GM21737 (cell line): ENCODE measurements at regions not wholly inside any gene's neighbourhood (a gene's known extent, or its start where the extent isn't known, plus 50 kb on each side); places are given as distances from the start of the nearest gene placed in this dataset.

Source experiments
- ATAC-seq: cut with Tn5 transposase; IDR thresholded peaks from one replicate; pipeline ENCODE4 v1.9.1; 2021; ENCODE audit warnings: mild to moderate bottlenecking, moderate library complexity; ENCODE audit not compliant: unreplicated experiment

GRCh38 chr5:126355940-126356339, 67.3 kb upstream of the GRAMD2B start:
- no peak for ATAC-seq

- ATAC-seq, result no peak
Observed at GRCh38 chr5:126357585-126358342, 65.4 kb upstream of the GRAMD2B start.

GRCh38 chr5:126358525-126358924, 64.7 kb upstream of the GRAMD2B start:
- peak; percentile 88 for ATAC-seq

DNA sequence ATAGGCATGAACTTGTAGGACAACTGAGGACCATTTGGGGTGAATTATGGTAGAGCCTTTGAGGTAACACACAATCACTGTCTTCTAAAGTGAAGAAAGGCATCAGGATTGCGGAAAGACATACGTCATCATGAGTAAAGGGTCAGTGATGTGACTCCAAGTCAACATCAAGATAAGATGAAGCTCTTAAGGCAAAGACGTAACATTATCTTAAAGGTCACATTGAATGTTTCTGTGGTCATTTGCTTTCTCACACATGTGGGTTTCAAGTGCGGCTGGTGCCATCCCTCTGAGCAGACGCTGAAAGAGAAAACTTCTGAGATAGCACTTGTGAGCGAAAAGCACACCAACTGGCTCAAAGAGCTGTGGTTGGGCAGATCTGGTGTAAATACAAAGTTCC, 63.3 kb upstream of the GRAMD2B start:
- no peak for ATAC-seq

GRCh38 chr5:126360467-126360866, 62.7 kb upstream of the GRAMD2B start:
- ATAC-seq, result no peak

- no peak for ATAC-seq
Observed at GRCh38 chr5:126363658-126364057, 59.6 kb upstream of the GRAMD2B start.

- no peak for ATAC-seq
Observed at GRCh38 chr5:126364206-126364902, 58.9 kb upstream of the GRAMD2B start.

DNA sequence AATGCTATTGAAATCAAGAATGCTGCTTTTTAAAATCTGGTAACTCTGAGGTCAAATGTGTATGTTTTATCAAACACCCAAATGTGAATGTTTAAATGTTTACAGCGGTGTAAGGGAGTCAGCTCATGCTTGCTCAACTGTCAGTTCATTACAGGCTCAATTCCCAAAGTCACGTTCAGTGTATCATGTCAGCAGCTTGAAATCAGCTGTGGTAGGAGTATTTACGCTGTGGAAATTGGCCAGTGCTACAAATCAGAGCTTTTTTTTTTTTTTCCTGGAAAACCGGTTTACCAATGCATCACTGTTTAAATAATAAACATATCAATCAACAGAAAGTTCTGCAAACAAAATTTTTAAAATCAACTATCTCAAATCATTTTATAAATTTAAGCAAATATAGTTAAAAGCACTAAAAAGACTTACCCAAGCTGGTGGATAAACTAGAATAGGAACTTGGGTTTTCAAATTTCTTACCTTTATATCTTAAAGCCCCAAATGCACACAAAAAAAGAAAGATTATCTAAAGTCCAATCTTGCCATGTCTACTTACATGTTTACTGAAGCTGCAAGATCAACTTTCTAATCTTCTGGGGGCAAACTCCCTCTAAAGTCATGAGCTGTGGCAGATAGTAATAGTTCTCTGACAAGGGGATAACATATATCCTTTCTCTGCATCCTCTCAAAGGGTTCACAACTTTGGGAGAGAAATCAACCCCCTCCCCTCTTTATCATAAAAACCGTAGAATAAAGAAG, 57.6 kb upstream of the GRAMD2B start:
- ATAC-seq, result no peak

- ATAC-seq, result no peak
Observed at GRCh38 chr5:126366199-126366560, 57.0 kb upstream of the GRAMD2B start.

DNA sequence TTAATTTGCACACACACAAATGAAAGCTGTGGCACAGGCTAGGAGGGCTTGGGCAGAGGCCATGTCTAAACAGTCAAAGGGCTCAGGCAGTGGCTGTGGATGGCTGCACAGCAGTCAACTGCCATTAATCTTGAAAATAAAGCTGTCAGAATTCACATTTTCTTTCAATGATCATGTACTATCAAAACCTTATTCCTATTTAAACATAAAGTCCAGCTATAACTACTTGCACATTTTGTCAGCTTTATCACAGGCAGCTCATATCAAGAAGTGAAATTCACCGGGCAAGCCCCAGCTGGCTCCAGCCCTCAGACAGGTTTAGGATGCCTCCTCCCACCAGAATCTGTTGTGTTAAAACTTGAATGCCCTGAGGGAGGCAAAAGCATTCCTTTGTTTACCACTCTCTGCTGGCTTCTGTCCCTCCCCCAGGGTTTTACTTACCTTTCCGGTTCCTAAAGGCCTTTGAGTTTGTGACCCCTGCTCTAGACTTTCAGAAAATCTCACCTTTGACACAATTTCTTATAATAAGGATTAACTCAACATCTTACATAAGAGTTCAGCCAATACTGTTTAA, 54.9 kb upstream of the GRAMD2B start:
- no peak for ATAC-seq

DNA sequence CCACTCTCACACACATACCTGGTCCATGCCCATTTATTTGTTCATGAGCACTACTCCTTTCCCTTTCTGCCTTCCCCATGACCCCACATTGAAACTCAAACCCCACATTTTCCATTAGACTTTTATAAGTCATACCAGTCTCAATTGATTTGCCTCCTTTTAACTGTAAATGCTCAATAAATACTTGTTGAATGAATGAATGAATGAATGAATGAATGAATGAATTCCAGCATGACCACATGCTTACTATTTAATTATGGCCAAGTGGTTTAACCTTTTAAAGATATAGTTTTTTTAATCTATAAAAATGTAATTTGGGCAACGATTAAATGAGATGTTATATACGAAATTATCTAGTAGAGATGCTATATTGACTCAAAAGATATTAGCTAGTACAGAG, 54.1 kb upstream of the GRAMD2B start:
- ATAC-seq, result no peak

DNA sequence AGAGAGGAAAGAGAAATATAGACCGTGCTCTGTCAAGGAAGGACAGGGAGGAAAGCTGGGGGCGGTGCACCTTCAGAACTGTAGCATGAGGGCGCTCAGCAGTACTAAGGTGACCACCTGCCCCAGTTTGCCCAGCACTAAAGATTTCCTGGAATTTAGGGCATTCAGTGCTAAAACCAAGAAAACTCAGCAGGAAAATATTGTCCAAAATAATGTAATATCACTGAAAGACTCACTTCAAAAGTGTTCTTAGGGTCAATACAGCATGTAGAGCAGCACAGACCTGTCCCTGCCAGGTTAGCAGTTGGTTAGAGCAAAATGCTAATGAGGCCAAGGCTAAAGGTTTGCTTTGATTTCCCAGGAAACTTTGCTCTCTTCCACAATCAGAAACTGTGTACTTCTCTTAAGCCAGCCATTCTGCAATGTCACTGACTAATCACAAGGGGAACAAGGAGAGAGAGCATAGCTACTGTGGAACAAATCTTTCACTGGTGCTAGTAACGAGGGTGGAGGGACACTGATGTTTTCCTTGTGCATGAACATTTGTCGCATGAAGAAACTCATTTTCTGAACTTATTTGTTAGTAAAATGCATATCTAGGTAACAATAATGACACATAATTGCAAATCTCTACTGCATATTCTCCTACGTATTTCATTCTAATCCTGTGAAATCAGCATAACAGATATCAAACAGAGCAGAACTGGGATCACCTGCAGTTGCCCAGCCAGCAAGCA, 53.0 kb upstream of the GRAMD2B start:
- no peak for ATAC-seq

GRCh38 chr5:126370796-126371718, 52.2 kb upstream of the GRAMD2B start:
- ATAC-seq, result no peak

DNA sequence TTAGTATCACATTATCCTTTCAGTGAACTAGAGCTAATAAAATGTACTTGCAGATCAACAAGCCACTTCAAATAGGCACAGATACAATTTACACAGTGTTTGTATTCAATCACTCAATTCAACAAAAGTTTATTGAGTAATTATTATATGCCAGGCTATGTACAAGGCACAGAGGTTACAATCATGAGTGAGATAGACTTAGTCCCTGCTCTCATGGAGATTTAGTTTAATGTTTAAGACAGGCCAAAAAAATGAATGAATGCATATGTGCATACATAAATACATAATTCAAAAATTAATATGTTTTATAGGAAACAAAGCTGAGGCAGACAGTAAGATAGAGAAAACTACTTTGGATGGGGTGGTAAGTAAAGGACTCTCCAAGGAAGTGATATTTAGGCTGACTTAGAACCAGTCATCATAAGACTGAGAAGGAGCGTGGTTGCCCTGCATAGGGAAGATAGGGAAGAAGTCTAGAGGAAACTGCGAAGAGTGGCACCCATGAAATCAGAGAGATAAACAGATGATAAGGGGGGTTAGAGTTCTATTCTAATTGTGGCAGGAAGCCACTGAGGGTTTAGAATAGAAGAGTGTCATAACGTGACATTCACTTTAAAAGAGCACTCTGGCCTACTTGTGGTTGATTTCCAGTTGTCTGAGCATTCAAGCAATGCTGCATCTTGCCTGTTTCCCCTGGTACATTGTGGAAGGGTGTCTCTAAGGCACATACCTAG, 49.7 kb upstream of the GRAMD2B start:
- ATAC-seq, result no peak
